SK-N-SH (cell line): ENCODE measurements at regions not wholly inside any gene's neighbourhood (a gene's known extent, or its start where the extent isn't known, plus 50 kb on each side); places are given as distances from the start of the nearest gene placed in this dataset.

Source experiments
- CTCF ChIA-PET: fragments of 300-600, 350-600 bp; formaldehyde crosslinking; extraction: SDS; loops from one replicate; lab custom pipeline; 2021; lab: Yijun Ruan, JAX
- POLR2A ChIA-PET: fragments of 350-600 bp; sonication (Branson Sonifier 250); formaldehyde crosslinking; extraction: SDS; loops from one replicate; lab custom pipeline; 2020; ENCODE audit warnings: antibody characterized with exemption, inconsistent platforms; lab: Yijun Ruan, JAX
- DNase-seq: peaks from one replicate; pipeline ENCODE4 v3.0.0; 2012
- H2AFZ ChIP-seq: fragments of 200-600 bp; sonication (generic); 2 replicates; pipeline ENCODE4 v1.8.1; 2016; ENCODE audit warnings: antibody characterized with exemption, mild to moderate bottlenecking, low read depth
- H3F3A ChIP-seq: fragments of 200-600 bp; sonication (generic); replicated peaks from 2 replicates; pipeline ENCODE3; 2016; ENCODE audit warnings: antibody characterized with exemption, mild to moderate bottlenecking; ENCODE audit not compliant: insufficient read depth
- H3K27ac ChIP-seq, 2 experiments: fragments of 200-500 bp in 1 of 2; fragments of 200-600 bp in 1 of 2; sonication (Bioruptor generic) in 1 of 2; sonication (generic), shearing (Covaris generic) in 1 of 2; 2 replicates each; pipeline versions ENCODE4 v1.5.1 to v1.6.1; 2014 to 2016; ENCODE audit warnings: low read depth in 2 of 2, inconsistent platforms in 1 of 2, low read length in 1 of 2, mild to moderate bottlenecking in 1 of 2, mixed read lengths in 1 of 2
- H3K27me3 ChIP-seq: fragments of 200-600 bp; sonication (generic), shearing (Covaris generic); 2 replicates; pipeline ENCODE4 v1.6.1; 2016; ENCODE audit warnings: mixed run types; ENCODE audit not compliant: insufficient read depth
- H3K36me3 ChIP-seq, 2 experiments: fragments of 200-500 bp in 1 of 2; fragments of 200-600 bp in 1 of 2; sonication (Bioruptor generic) in 1 of 2; sonication (generic) in 1 of 2; replicated peaks in 1 of 2; 2 replicates each; pipeline versions ENCODE3 to v1.5.1; 2014 to 2016; ENCODE audit warnings: low read length in 1 of 2, mild to moderate bottlenecking in 1 of 2; ENCODE audit not compliant: insufficient read depth in 2 of 2, control insufficient read depth in 1 of 2
- H3K4me1 ChIP-seq, 2 experiments: fragments of 200-500 bp in 1 of 2; fragments of 200-600 bp in 1 of 2; sonication (Bioruptor generic) in 1 of 2; sonication (generic), shearing (Covaris generic) in 1 of 2; 2 replicates each; pipeline versions ENCODE4 v1.5.1 to v1.6.1; 2014 to 2016; ENCODE audit warnings: low read depth in 1 of 2, low read length in 1 of 2, mixed run types in 1 of 2; ENCODE audit not compliant: insufficient read depth in 2 of 2, control insufficient read depth in 1 of 2
- H3K4me2 ChIP-seq: fragments of 200-600 bp; sonication (generic), shearing (Covaris generic); 2 replicates; pipeline ENCODE4 v1.6.1; 2017; ENCODE audit warnings: mixed run types
- H3K4me3 ChIP-seq, 2 experiments: fragments of 200-500 bp in 1 of 2; fragments of 200-600 bp in 1 of 2; sonication (Bioruptor generic) in 1 of 2; sonication (generic), shearing (Covaris generic) in 1 of 2; 2 replicates each; pipeline versions ENCODE4 v1.5.1 to v1.8.1; 2014 to 2016; ENCODE audit warnings: low read depth in 2 of 2, inconsistent platforms in 1 of 2, low read length in 1 of 2, mild to moderate bottlenecking in 1 of 2, mixed read lengths in 1 of 2, moderate library complexity in 1 of 2
- H3K79me2 ChIP-seq: fragments of 200-600 bp; sonication (generic); 2 replicates; pipeline ENCODE4 v1.8.1; 2017; ENCODE audit warnings: mild to moderate bottlenecking; ENCODE audit not compliant: insufficient read depth
- H3K9ac ChIP-seq: fragments of 200-600 bp; sonication (generic); 2 replicates; pipeline ENCODE4 v1.6.1; 2017; ENCODE audit warnings: mixed run types
- H3K9me2 ChIP-seq: fragments of 200-600 bp; sonication (generic); 2 replicates; pipeline ENCODE4 v1.6.1; 2017; ENCODE audit warnings: mixed run types
- H3K9me3 ChIP-seq: fragments of 200-600 bp; sonication (generic); 2 replicates; pipeline ENCODE4 v1.6.1; 2017; ENCODE audit warnings: mixed run types, mild to moderate bottlenecking, moderate library complexity
- H4K20me1 ChIP-seq: fragments of 200-600 bp; sonication (generic); 2 replicates; pipeline ENCODE4 v1.6.1; 2017; ENCODE audit warnings: mild to moderate bottlenecking, mixed run types; ENCODE audit not compliant: insufficient read depth
- ELF1 ChIP-seq: IDR thresholded peaks from 2 replicates; pipeline ENCODE4 v1.4.0; 2012
- FOXM1 ChIP-seq: IDR thresholded peaks from 2 replicates; pipeline ENCODE4 v1.4.0; 2012; ENCODE audit warnings: low read depth, mild to moderate bottlenecking
- GABPA ChIP-seq: IDR thresholded peaks from 2 replicates; pipeline ENCODE4 v1.4.0; 2012; ENCODE audit warnings: low read depth, mild to moderate bottlenecking
- MXI1 ChIP-seq: IDR thresholded peaks from 2 replicates; pipeline ENCODE4 v1.6.1; 2012; ENCODE audit warnings: mild to moderate bottlenecking, low read depth, low read length, improper control_type of control experiment
- NFIC ChIP-seq: IDR thresholded peaks from 2 replicates; pipeline ENCODE4 v1.4.0; 2012; ENCODE audit warnings: borderline replicate concordance
- NRF1 ChIP-seq: IDR thresholded peaks from 2 replicates; pipeline ENCODE4 v1.6.1; 2012; ENCODE audit warnings: low read depth, mild to moderate bottlenecking, low read length
- RFX5 ChIP-seq: IDR thresholded peaks from 2 replicates; pipeline ENCODE4 v1.6.1; 2012; ENCODE audit warnings: mild to moderate bottlenecking, improper control_type of control experiment, low read length
- RXRA ChIP-seq: IDR thresholded peaks from 2 replicates; pipeline ENCODE4 v1.4.0; 2012; ENCODE audit warnings: low read depth, mild to moderate bottlenecking, borderline replicate concordance
- TAF1 ChIP-seq: IDR thresholded peaks from 2 replicates; pipeline ENCODE4 v1.6.1; 2012; ENCODE audit warnings: low read depth, mild to moderate bottlenecking, low read length, moderate library complexity, borderline replicate concordance
- TEAD4 ChIP-seq: IDR thresholded peaks from 2 replicates; pipeline ENCODE4 v1.4.0; 2012; ENCODE audit warnings: mild to moderate bottlenecking, borderline replicate concordance; ENCODE audit not compliant: insufficient read depth
- WGBS: methylation state at CpG from one replicate; pipeline ENCODE4 v1.1.6; 2017; ENCODE audit warnings: low lambda C conversion rate; 5-methylcytosine and 5-hydroxymethylcytosine counted together
- TF ChIP-seq, protein P1 (sequence below): IDR thresholded peaks from 2 replicates; pipeline ENCODE4 v1.6.1; 2012; ENCODE audit warnings: mild to moderate bottlenecking, low read depth, low read length, moderate library complexity

DNA sequence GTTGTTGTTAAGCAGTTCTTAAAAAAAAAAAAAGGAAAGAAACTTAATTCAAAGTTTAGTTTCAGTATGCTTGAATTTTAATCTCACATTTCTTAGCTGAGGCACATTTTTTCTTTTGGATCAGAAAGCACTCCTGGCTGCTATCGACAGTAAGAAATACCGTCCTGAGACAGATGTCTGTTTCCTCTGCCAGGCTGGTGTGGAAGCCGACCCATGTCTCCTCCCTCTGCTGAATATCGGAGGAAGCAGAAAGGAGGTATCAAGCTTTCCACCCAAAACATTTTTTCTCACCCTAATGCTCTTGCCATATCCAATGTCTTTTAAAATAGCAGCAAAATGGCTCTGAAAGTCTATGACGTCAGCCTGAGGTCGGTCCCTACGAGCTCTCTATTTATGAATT is 208.1 kb downstream of the TLE4 start:
- WGBS, result 81% methylated on average over 7 of the region's 7 CpGs

DNA sequence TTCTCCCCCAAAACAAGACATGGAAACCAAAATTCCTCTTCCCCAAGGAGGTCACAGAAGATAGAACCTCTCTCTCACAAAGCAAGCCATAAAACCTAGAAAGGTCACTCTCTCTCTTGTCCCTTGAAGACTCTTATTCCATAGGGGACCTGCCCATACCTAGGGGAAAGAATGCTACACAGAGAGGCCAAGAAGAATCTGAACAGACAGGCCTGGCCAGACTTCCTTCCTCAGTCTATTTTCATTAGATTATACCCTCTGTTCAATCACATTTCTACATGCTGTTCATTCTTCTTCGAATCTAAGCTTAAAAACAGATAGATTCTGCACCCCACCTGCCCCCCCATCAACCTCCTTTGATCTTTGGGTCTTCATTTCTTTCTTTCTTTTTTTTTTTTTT is 206.8 kb downstream of the TLE4 start:
- H2AFZ ChIP-seq, result no peak overlapping the region
- H3K4me3 ChIP-seq, result no peak overlapping the region
- no peaks in the 10 kb centered on the region for H3K27me3 ChIP-seq
- no peak overlapping the region for H3K27ac ChIP-seq
- no peak overlapping the region for H3K9ac ChIP-seq
- no peaks in the 10 kb centered on the region for H3K79me2 ChIP-seq
- 46% methylated on average over 1 of the region's 1 CpG for WGBS
- H3K9me3 ChIP-seq, result no peaks in the 10 kb centered on the region
- no peaks in the 10 kb centered on the region for H3K9me2 ChIP-seq
- ChIA-PET POLR2A (no interaction called here), CTCF (interaction anchor here (1.6 kb wide), 1 partner anchor 8 kb away, joined by 4 read pairs; no protein-coding TSS in a partner anchor)
- TF ChIP-seq, protein P1, sequence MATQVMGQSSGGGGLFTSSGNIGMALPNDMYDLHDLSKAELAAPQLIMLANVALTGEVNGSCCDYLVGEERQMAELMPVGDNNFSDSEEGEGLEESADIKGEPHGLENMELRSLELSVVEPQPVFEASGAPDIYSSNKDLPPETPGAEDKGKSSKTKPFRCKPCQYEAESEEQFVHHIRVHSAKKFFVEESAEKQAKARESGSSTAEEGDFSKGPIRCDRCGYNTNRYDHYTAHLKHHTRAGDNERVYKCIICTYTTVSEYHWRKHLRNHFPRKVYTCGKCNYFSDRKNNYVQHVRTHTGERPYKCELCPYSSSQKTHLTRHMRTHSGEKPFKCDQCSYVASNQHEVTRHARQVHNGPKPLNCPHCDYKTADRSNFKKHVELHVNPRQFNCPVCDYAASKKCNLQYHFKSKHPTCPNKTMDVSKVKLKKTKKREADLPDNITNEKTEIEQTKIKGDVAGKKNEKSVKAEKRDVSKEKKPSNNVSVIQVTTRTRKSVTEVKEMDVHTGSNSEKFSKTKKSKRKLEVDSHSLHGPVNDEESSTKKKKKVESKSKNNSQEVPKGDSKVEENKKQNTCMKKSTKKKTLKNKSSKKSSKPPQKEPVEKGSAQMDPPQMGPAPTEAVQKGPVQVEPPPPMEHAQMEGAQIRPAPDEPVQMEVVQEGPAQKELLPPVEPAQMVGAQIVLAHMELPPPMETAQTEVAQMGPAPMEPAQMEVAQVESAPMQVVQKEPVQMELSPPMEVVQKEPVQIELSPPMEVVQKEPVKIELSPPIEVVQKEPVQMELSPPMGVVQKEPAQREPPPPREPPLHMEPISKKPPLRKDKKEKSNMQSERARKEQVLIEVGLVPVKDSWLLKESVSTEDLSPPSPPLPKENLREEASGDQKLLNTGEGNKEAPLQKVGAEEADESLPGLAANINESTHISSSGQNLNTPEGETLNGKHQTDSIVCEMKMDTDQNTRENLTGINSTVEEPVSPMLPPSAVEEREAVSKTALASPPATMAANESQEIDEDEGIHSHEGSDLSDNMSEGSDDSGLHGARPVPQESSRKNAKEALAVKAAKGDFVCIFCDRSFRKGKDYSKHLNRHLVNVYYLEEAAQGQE, result no peak
- TF ChIP-seq ELF1, result no peak
- H3K4me2 ChIP-seq, result no peak overlapping the region
- H3K4me1 ChIP-seq, result no peaks in the 10 kb centered on the region; a peak in 1 of 4 replicates
- no peaks in the 10 kb centered on the region for H3K36me3 ChIP-seq
- no peak for DNase-seq
- H3F3A ChIP-seq, result no peaks in the 10 kb centered on the region
- no peaks in the 10 kb centered on the region for H4K20me1 ChIP-seq

More for the DNA sequence above, 208.1 kb downstream of the TLE4 start:
- H3K79me2 ChIP-seq, result no peaks in the 10 kb centered on the region
- ChIA-PET CTCF (interaction anchor here (1.0 kb wide), 1 partner anchor 25 kb away, joined by 4 read pairs; no protein-coding TSS in a partner anchor), POLR2A (no interaction called here)
- no peak overlapping the region for H3K27ac ChIP-seq
- no peaks in the 10 kb centered on the region for H3K9me3 ChIP-seq
- TF ChIP-seq TEAD4 (no peak), FOXM1 (no peak), GABPA (no peak), NFIC (no peak), NRF1 (no peak), RXRA (no peak), MXI1 (no peak), TAF1 (no peak), RFX5 (no peak)
- no peaks in the 10 kb centered on the region; a peak in 1 of 4 replicates for H3K4me1 ChIP-seq
- DNase-seq, result no peak
- H2AFZ ChIP-seq, result no peak overlapping the region
- no peaks in the 10 kb centered on the region for H3F3A ChIP-seq
- H3K4me2 ChIP-seq, result no peak overlapping the region
- no peak overlapping the region for H3K9ac ChIP-seq
- H4K20me1 ChIP-seq, result no peaks in the 10 kb centered on the region
- H3K9me2 ChIP-seq, result no peaks in the 10 kb centered on the region
- no peak overlapping the region for H3K4me3 ChIP-seq
- H3K36me3 ChIP-seq, result no peaks in the 10 kb centered on the region
- H3K27me3 ChIP-seq, result no peaks in the 10 kb centered on the region
